Hepatocyte (in vitro differentiated cells): ENCODE measurements at regions not wholly inside any gene's neighbourhood (a gene's known extent, or its start where the extent isn't known, plus 50 kb on each side); places are given as distances from the start of the nearest gene placed in this dataset.
A peak's percentile ranks its signal among the peaks of the same experiment; 100 is the strongest.

ENCODE experiments used
- DNase-seq: peaks from one replicate; pipeline ENCODE4 v3.0.0-alpha.2; 2016; ENCODE audit warnings: low spot score
- H2AFZ ChIP-seq: fragments of 200-600 bp; sonication (generic); 2 replicates; pipeline ENCODE4 v1.6.0; 2016; ENCODE audit warnings: antibody characterized with exemption, mild to moderate bottlenecking
- H3K27ac ChIP-seq: fragments of 200-600 bp; sonication (generic); 2 replicates; pipeline ENCODE4 v1.5.1; 2016; ENCODE audit warnings: mild to moderate bottlenecking
- H3K27me3 ChIP-seq: fragments of 200-600 bp; sonication (generic); 2 replicates; pipeline ENCODE4 v1.6.1; 2016
- H3K36me3 ChIP-seq: fragments of 200-600 bp; sonication (generic); replicated peaks from 2 replicates; pipeline ENCODE4 v1.5.1; 2016; ENCODE audit warnings: low read depth; ENCODE audit not compliant: insufficient read depth
- H3K4me1 ChIP-seq: fragments of 200-600 bp; sonication (generic); 2 replicates; pipeline ENCODE4 v1.5.1; 2016; ENCODE audit warnings: mild to moderate bottlenecking, moderate library complexity; ENCODE audit not compliant: insufficient read depth
- H3K4me2 ChIP-seq: fragments of 200-600 bp; sonication (generic); 2 replicates; pipeline ENCODE4 v1.6.0; 2016
- H3K4me3 ChIP-seq: fragments of 200-600 bp; sonication (generic); 2 replicates; pipeline ENCODE4 v1.5.1; 2016; ENCODE audit warnings: mild to moderate bottlenecking
- H3K79me2 ChIP-seq: fragments of 200-600 bp; sonication (generic); 2 replicates; pipeline ENCODE4 v1.6.0; 2017; ENCODE audit warnings: mild to moderate bottlenecking
- H3K9me2 ChIP-seq: fragments of 200-600 bp; sonication (generic); replicated peaks from 2 replicates; pipeline ENCODE4 v1.6.0; 2017; ENCODE audit warnings: mild to moderate bottlenecking; ENCODE audit not compliant: insufficient read depth
- H3K9me3 ChIP-seq: fragments of 200-600 bp; sonication (generic); 2 replicates; pipeline ENCODE4 v1.5.1; 2016; ENCODE audit warnings: low read depth, mild to moderate bottlenecking
- H4K20me1 ChIP-seq: fragments of 200-600 bp; sonication (generic); 2 replicates; pipeline ENCODE4 v1.6.0; 2016; ENCODE audit warnings: mild to moderate bottlenecking; ENCODE audit not compliant: insufficient read depth, poor library complexity, severe bottlenecking
- EZH2 ChIP-seq: fragments of 200-600 bp; sonication (generic); IDR thresholded peaks from 2 replicates; pipeline ENCODE4 v1.6.1; 2016; ENCODE audit warnings: antibody characterized with exemption, mild to moderate bottlenecking, borderline replicate concordance
- EZH2phosphoT487 ChIP-seq: fragments of 200-600 bp; sonication (generic); IDR thresholded peaks from one replicate; pipeline ENCODE4 v1.6.1; 2018; ENCODE audit warnings: antibody characterized with exemption, mild to moderate bottlenecking, low read depth, moderate library complexity; ENCODE audit not compliant: unreplicated experiment, severe bottlenecking
- WGBS: methylation state at CpG from one replicate; pipeline ENCODE4 v1.1.6; 2016; ENCODE audit warnings: low lambda C conversion rate; ENCODE audit errors: missing lambda C conversion rate; 5-methylcytosine and 5-hydroxymethylcytosine counted together
- TF ChIP-seq, protein P1 (sequence below): fragments of 200-600 bp; sonication (generic); IDR thresholded peaks from 2 replicates; pipeline ENCODE4 v1.5.1; 2016; ENCODE audit warnings: antibody characterized with exemption, mild to moderate bottlenecking; ENCODE audit not compliant: poor library complexity

GRCh38 chr5:121226765-121227164 is 624.9 kb upstream of the FTMT start:
- Histone ChIP-seq H3K9me2 (no peaks in the 10 kb centered on the region), H3K9me3 (peaks cover under 1% of the 10 kb centered on the region), H3K36me3 (no peaks in the 10 kb centered on the region), H3K4me3 (no peak overlapping the region), H3K4me2 (no peak overlapping the region), H3K27me3 (no peaks in the 10 kb centered on the region), H3K4me1 (no peaks in the 10 kb centered on the region), H4K20me1 (no peaks in the 10 kb centered on the region), H2AFZ (no peak overlapping the region), H3K79me2 (no peaks in the 10 kb centered on the region), H3K27ac (no peak overlapping the region)
- DNase-seq: no peak
- WGBS: 47% methylated on average over 2 of the region's 2 CpGs
- TF ChIP-seq EZH2phosphoT487 (no peak), EZH2 (no peak)
- TF ChIP-seq, protein P1, sequence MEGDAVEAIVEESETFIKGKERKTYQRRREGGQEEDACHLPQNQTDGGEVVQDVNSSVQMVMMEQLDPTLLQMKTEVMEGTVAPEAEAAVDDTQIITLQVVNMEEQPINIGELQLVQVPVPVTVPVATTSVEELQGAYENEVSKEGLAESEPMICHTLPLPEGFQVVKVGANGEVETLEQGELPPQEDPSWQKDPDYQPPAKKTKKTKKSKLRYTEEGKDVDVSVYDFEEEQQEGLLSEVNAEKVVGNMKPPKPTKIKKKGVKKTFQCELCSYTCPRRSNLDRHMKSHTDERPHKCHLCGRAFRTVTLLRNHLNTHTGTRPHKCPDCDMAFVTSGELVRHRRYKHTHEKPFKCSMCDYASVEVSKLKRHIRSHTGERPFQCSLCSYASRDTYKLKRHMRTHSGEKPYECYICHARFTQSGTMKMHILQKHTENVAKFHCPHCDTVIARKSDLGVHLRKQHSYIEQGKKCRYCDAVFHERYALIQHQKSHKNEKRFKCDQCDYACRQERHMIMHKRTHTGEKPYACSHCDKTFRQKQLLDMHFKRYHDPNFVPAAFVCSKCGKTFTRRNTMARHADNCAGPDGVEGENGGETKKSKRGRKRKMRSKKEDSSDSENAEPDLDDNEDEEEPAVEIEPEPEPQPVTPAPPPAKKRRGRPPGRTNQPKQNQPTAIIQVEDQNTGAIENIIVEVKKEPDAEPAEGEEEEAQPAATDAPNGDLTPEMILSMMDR: no peak

- Histone ChIP-seq H3K9me2 (no peaks in the 10 kb centered on the region), H3K36me3 (no peaks in the 10 kb centered on the region), H3K27ac (no peak overlapping the region), H2AFZ (no peak overlapping the region), H3K4me2 (no peak overlapping the region), H3K4me3 (no peak overlapping the region), H4K20me1 (no peaks in the 10 kb centered on the region), H3K79me2 (no peaks in the 10 kb centered on the region), H3K4me1 (no peaks in the 10 kb centered on the region), H3K9me3 (no peaks in the 10 kb centered on the region), H3K27me3 (no peaks in the 10 kb centered on the region)
- no peak for DNase-seq
- no peak for TF ChIP-seq EZH2
- TF ChIP-seq, protein P1: no peak
Measured at GRCh38 chr5:121239951-121240350, 611.7 kb upstream of the FTMT start.

- Histone ChIP-seq H3K4me2 (no peak overlapping the region), H3K27ac (no peak overlapping the region), H3K4me3 (no peak overlapping the region), H3K9me3 (no peaks in the 10 kb centered on the region), H4K20me1 (no peaks in the 10 kb centered on the region), H3K9me2 (no peaks in the 10 kb centered on the region), H3K4me1 (no peaks in the 10 kb centered on the region), H2AFZ (no peak overlapping the region), H3K79me2 (no peaks in the 10 kb centered on the region), H3K36me3 (no peaks in the 10 kb centered on the region), H3K27me3 (no peaks in the 10 kb centered on the region)
- DNase-seq: peak; percentile 6
- WGBS: 59% methylated on average over 3 of the region's 3 CpGs
- TF ChIP-seq EZH2: no peak
- TF ChIP-seq EZH2phosphoT487: no peak
Measured at GRCh38 chr5:121246971-121247370, 604.7 kb upstream of the FTMT start.

- H3K79me2 ChIP-seq: no peaks in the 10 kb centered on the region
- no peak overlapping the region for H3K27ac ChIP-seq
- no peak overlapping the region for H2AFZ ChIP-seq
- no peaks in the 10 kb centered on the region for H3K9me2 ChIP-seq
- no peaks in the 10 kb centered on the region for H3K36me3 ChIP-seq
- WGBS: 58% methylated on average over 5 of the region's 5 CpGs
- H3K27me3 ChIP-seq: no peaks in the 10 kb centered on the region
- no peak overlapping the region for H3K4me3 ChIP-seq
- TF ChIP-seq, protein P1: no peak
- TF ChIP-seq EZH2 (no peak), EZH2phosphoT487 (no peak)
- H3K4me2 ChIP-seq: no peak overlapping the region
- no peaks in the 10 kb centered on the region for H3K9me3 ChIP-seq
- no peaks in the 10 kb centered on the region for H3K4me1 ChIP-seq
- DNase-seq: no peak
- no peaks in the 10 kb centered on the region for H4K20me1 ChIP-seq
Measured at GRCh38 chr5:121251954-121252353, 599.7 kb upstream of the FTMT start.
